ENCODE measurements at regions not wholly inside any gene's neighbourhood (a gene's known extent, or its start where the extent isn't known, plus 50 kb on each side); places are given as distances from the start of the nearest gene placed in this dataset.

- Histone ChIP-seq H3K9me3 (ENCODE audit: low read depth, low read length) (no peaks in the 10 kb centered on the region), H3K4me1 (ENCODE audit: insufficient read depth, low read length) (no peaks in the 10 kb centered on the region), H3K27me3 (ENCODE audit: insufficient read depth, low read length) (peaks cover 84% of the 10 kb centered on the region), H3K4me3 (ENCODE audit: low read length) (no peak overlapping the region)
These were observed 74.3 kb downstream of the ANKRD7 start for GRCh38 chr7:118298771-118299170.

- H3K9me3 ChIP-seq (ENCODE audit: low read depth, low read length), result no peaks in the 10 kb centered on the region
- H3K27me3 ChIP-seq (ENCODE audit: insufficient read depth, low read length), result peaks cover 81% of the 10 kb centered on the region
- H3K4me3 ChIP-seq (ENCODE audit: low read length), result no peak overlapping the region
- no peaks in the 10 kb centered on the region for H3K4me1 ChIP-seq (ENCODE audit: insufficient read depth, low read length)
These were observed 75.7 kb downstream of the ANKRD7 start for GRCh38 chr7:118300177-118300576.

GRCh38 chr7:118304100-118304499, 79.6 kb downstream of the ANKRD7 start:
- Histone ChIP-seq H3K4me3 (ENCODE audit: low read length) (no peak overlapping the region), H3K4me1 (ENCODE audit: insufficient read depth, low read length) (no peaks in the 10 kb centered on the region), H3K9me3 (ENCODE audit: low read depth, low read length) (no peaks in the 10 kb centered on the region), H3K27me3 (ENCODE audit: insufficient read depth, low read length) (peaks cover 63% of the 10 kb centered on the region)

DNA sequence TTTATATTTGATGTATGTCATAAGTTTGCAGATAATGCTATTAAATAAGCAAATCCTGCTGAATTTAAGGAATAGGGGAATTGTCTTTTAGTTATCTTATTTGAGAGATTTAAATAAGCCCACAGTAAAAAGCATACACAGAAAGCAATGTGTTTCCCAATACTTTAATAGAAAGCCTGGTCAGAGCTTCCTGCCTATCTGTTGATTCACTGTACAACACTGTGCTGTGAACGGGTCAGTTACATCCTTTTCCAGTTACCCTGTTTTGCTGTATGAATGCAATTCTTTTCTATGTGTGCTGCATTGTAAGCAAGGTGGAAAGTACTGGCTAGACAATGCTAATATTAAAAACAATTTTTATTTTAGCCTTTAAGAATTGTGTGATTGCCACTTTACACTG, 81.2 kb downstream of the ANKRD7 start:
- Histone ChIP-seq H3K27me3 (ENCODE audit: insufficient read depth, low read length) (peaks cover 55% of the 10 kb centered on the region), H3K4me3 (ENCODE audit: low read length) (no peak overlapping the region), H3K9me3 (ENCODE audit: low read depth, low read length) (no peaks in the 10 kb centered on the region), H3K4me1 (ENCODE audit: insufficient read depth, low read length) (no peaks in the 10 kb centered on the region)

DNA sequence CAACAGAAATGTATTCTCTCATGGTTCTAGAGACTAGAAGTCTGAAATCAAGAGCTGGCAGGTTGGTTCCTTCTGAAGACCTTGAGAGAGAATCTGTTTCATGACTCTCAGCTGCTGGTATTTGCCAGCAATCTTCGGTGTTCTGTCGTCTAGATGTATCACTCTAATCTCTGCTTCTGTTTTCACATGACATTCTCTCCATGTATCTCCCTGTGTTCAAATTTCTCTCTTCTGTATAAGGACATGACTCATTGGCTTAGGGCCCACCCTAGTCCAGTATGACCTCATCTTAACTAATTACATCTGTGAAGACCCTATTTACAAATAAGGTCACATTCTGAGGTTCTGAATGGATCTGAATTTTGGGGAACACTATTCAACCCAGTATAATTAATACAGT, 82.3 kb downstream of the ANKRD7 start:
- Histone ChIP-seq H3K27me3 (ENCODE audit: insufficient read depth, low read length) (peaks cover 45% of the 10 kb centered on the region), H3K4me3 (ENCODE audit: low read length) (no peak overlapping the region), H3K9me3 (ENCODE audit: low read depth, low read length) (no peaks in the 10 kb centered on the region), H3K4me1 (ENCODE audit: insufficient read depth, low read length) (no peaks in the 10 kb centered on the region)

- Histone ChIP-seq H3K4me3 (ENCODE audit: low read length) (no peak overlapping the region), H3K27me3 (ENCODE audit: insufficient read depth, low read length) (peaks cover 26% of the 10 kb centered on the region), H3K9me3 (ENCODE audit: low read depth, low read length) (no peaks in the 10 kb centered on the region), H3K4me1 (ENCODE audit: insufficient read depth, low read length) (peaks cover 3% of the 10 kb centered on the region)
These were observed 86.8 kb downstream of the ANKRD7 start for GRCh38 chr7:118311121-118311836.

DNA sequence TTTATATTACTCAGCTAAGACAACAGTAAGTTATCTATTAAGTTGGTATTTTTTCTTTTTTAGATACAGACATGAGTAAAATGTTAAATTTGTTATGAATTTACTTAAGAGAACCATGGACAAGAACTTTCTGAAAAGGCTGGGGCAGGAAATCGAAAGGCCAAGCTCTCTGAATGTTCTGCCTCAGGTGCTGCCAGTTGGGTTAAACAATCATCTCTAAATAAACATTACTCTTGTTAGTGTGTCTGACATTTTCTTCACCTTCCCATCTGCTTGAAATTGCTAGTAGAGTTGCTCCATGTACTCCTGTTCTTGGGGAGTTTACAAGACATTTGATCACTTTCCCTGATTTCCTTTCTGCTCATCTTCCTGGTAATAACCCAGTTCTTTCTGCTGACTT, 87.5 kb downstream of the ANKRD7 start:
- Histone ChIP-seq H3K27me3 (ENCODE audit: insufficient read depth, low read length) (peaks cover 26% of the 10 kb centered on the region), H3K4me1 (ENCODE audit: insufficient read depth, low read length) (peaks cover 3% of the 10 kb centered on the region)

DNA sequence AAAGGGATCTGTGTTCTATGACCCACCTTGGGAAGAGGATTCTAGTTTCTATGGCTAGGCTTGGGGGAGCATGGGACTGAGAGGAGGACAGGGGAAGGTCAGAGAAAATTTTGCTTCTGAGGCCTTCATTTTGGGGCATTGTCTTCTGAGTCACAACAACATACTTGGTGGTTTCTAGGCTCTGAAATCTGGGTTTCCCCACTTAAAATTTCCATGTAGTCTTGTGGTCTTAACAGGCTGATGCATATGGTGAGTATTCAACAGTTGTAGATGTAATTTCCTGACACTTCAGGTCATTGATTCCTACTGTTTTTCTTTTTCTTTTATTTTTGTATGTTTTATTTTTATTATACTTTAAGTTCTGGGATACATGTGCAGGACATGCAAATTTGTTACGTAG, 88.5 kb downstream of the ANKRD7 start:
- Histone ChIP-seq H3K9me3 (ENCODE audit: low read depth, low read length) (no peaks in the 10 kb centered on the region), H3K4me1 (ENCODE audit: insufficient read depth, low read length) (peaks cover 3% of the 10 kb centered on the region), H3K27me3 (ENCODE audit: insufficient read depth, low read length) (peaks cover 28% of the 10 kb centered on the region), H3K4me3 (ENCODE audit: low read length) (no peak overlapping the region)

More for the DNA sequence above, 87.5 kb downstream of the ANKRD7 start:
- H3K4me3 ChIP-seq (ENCODE audit: low read length), result no peak overlapping the region
- H3K9me3 ChIP-seq (ENCODE audit: low read depth, low read length), result no peaks in the 10 kb centered on the region

- no peaks in the 10 kb centered on the region for H3K9me3 ChIP-seq (ENCODE audit: low read depth, low read length)
These were observed 100.4 kb downstream of the ANKRD7 start for GRCh38 chr7:118324790-118325449.

DNA sequence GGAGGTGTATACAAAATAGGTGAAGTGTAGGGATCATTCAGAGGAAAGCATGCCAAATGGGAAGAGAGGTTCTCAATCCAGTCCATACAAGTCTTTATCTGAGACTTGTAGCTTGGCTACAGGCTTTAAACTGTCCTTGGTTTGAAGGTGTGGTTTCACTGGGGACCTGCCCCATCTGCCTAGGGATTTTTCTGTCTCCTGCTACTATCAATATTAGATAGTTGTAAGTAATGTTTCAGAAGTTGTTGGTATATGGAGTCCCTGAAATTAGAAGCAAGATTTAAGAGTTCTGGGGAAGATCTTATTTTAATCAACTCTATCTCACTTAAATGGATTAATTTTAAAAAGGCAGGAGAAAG, 100.9 kb downstream of the ANKRD7 start:
- H3K4me3 ChIP-seq (ENCODE audit: low read length), result no peak overlapping the region
- H3K4me1 ChIP-seq (ENCODE audit: insufficient read depth, low read length), result no peaks in the 10 kb centered on the region
- H3K27me3 ChIP-seq (ENCODE audit: insufficient read depth, low read length), result peaks cover 49% of the 10 kb centered on the region
- no peaks in the 10 kb centered on the region for H3K9me3 ChIP-seq (ENCODE audit: low read depth, low read length)

More at GRCh38 chr7:118324790-118325449, 100.4 kb downstream of the ANKRD7 start:
- H3K4me1 ChIP-seq (ENCODE audit: insufficient read depth, low read length), result no peaks in the 10 kb centered on the region
- H3K27me3 ChIP-seq (ENCODE audit: insufficient read depth, low read length), result peaks cover 48% of the 10 kb centered on the region
- no peak overlapping the region for H3K4me3 ChIP-seq (ENCODE audit: low read length)

- H3K27me3 ChIP-seq (ENCODE audit: insufficient read depth, low read length), result peaks cover 51% of the 10 kb centered on the region
- H3K4me3 ChIP-seq (ENCODE audit: low read length), result no peak overlapping the region
- no peaks in the 10 kb centered on the region for H3K9me3 ChIP-seq (ENCODE audit: low read depth, low read length)
- H3K4me1 ChIP-seq (ENCODE audit: insufficient read depth, low read length), result no peaks in the 10 kb centered on the region
These were observed 102.7 kb downstream of the ANKRD7 start for GRCh38 chr7:118327174-118327573.

DNA sequence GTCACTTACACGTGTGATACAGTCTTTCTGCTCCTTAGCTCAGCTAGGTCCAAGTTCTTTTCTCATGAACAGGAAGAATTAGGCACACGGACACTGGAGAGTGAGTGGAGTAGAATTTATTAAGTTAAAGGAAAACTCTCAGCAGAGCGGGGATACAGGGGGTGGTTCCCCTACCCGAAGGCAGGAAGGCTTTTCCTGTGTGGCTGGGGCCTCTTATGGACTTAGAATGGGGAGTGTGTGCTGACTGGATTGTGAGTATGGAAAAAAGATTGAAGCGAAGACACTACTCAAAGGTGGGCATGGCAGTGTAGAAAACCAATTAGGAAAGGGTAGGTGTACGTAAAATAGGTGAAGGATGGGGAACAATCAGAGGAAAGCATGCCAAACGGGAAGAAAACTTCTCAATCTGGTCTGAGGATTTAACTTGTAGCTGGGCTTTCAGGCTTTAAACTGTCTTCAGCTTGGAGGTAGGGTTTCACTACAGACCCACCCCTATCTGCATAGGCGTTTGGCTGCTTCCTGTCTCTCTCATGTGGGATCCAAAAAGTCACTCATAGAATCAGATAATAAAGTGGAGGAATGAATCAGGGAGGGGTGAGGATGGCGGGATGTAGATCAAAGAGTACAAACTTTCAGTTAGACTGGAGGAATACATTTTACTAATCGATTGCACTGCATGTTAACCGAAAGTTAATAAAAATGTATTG, 104.2 kb downstream of the ANKRD7 start:
- Histone ChIP-seq H3K4me3 (ENCODE audit: low read length) (no peak overlapping the region), H3K4me1 (ENCODE audit: insufficient read depth, low read length) (no peaks in the 10 kb centered on the region), H3K27me3 (ENCODE audit: insufficient read depth, low read length) (peaks cover 48% of the 10 kb centered on the region), H3K9me3 (ENCODE audit: low read depth, low read length) (no peaks in the 10 kb centered on the region)

DNA sequence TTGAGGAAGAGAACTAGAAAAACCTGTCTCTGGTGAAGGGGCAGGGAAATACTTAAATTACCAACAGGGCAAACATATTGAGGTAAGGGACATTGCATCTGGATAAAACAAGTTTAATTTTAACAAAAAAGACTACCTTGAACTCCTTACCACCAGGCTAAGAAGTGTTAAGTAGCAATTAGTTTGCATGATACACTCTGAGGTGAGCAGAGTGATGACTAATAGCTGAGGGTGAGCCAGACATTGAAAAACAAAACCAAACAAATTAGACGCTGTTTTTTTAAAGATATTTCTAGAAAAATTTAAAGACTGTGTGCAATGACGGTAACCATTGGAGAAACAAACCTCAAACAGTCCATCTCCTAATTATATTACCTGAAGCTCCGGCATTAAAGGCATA, 105.9 kb downstream of the ANKRD7 start:
- H3K27me3 ChIP-seq (ENCODE audit: insufficient read depth, low read length), result peaks cover 42% of the 10 kb centered on the region

GRCh38 chr7:118346748-118347147, 122.2 kb downstream of the ANKRD7 start:
- H3K27me3 ChIP-seq (ENCODE audit: insufficient read depth, low read length), result peaks cover 34% of the 10 kb centered on the region
- no peak overlapping the region for H3K4me3 ChIP-seq (ENCODE audit: low read length)
- no peaks in the 10 kb centered on the region for H3K4me1 ChIP-seq (ENCODE audit: insufficient read depth, low read length)
- no peaks in the 10 kb centered on the region for H3K9me3 ChIP-seq (ENCODE audit: low read depth, low read length)

More for the DNA sequence above, 105.9 kb downstream of the ANKRD7 start:
- H3K9me3 ChIP-seq (ENCODE audit: low read depth, low read length), result no peaks in the 10 kb centered on the region
- no peaks in the 10 kb centered on the region for H3K4me1 ChIP-seq (ENCODE audit: insufficient read depth, low read length)
- no peak overlapping the region for H3K4me3 ChIP-seq (ENCODE audit: low read length)

DNA sequence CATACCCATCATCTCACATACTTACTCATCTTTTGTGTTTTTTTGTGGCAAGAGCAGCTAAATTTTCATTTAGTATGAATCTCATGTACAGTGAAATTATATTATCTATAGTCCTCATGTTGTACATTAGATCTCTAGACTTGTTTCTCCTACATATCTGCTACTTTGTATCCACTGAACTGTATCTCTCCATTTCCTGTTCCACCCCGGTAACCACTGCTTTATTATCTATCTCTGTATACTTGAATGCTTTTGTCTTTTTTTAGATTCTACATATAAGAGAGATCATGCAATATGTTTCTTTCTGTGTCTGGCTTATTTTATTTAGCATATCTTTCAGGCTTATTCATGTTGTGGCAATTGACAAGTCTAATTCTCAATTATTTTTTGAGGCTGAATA, 125.1 kb downstream of the ANKRD7 start:
- H3K9me3 ChIP-seq (ENCODE audit: low read depth, low read length), result no peaks in the 10 kb centered on the region
- H3K4me3 ChIP-seq (ENCODE audit: low read length), result no peak overlapping the region
- no peaks in the 10 kb centered on the region for H3K4me1 ChIP-seq (ENCODE audit: insufficient read depth, low read length)
- peaks cover 34% of the 10 kb centered on the region for H3K27me3 ChIP-seq (ENCODE audit: insufficient read depth, low read length)
